Activated naive CD8-positive, alpha-beta T cell treated with anti-CD3 and anti-CD28 coated beads for 36 hours (primary cell): ENCODE measurements at regions not wholly inside any gene's neighbourhood (a gene's known extent, or its start where the extent isn't known, plus 50 kb on each side); places are given as distances from the start of the nearest gene placed in this dataset.
"Not testable (repeated sequence)": the region's sequence is repeated elsewhere in the genome, so short reads cannot be mapped to it uniquely, and the experiment has no call there.

Source experiments
- DNase-seq: peaks from one replicate; pipeline ENCODE4 v3.0.0; 2021
- H3K27ac Mint-ChIP-seq: one replicate; pipeline ENCODE4 v1.8.0; 2022; ENCODE audit warnings: mild to moderate bottlenecking, moderate library complexity, mixed read lengths
- H3K27me3 Mint-ChIP-seq: one replicate; pipeline ENCODE4 v1.8.0; 2022; ENCODE audit warnings: mild to moderate bottlenecking, mixed read lengths
- H3K36me3 Mint-ChIP-seq: one replicate; pipeline ENCODE4 v1.8.0; 2021; ENCODE audit warnings: mild to moderate bottlenecking, mixed read lengths
- H3K4me1 Mint-ChIP-seq: one replicate; pipeline ENCODE4 v1.8.0; 2021; ENCODE audit warnings: mixed read lengths
- H3K4me3 Mint-ChIP-seq: one replicate; pipeline ENCODE4 v1.8.0; 2022; ENCODE audit warnings: mild to moderate bottlenecking, moderate library complexity, mixed read lengths
- H3K9me3 Mint-ChIP-seq: one replicate; pipeline ENCODE4 v1.8.0; 2022; ENCODE audit warnings: mixed read lengths

DNA sequence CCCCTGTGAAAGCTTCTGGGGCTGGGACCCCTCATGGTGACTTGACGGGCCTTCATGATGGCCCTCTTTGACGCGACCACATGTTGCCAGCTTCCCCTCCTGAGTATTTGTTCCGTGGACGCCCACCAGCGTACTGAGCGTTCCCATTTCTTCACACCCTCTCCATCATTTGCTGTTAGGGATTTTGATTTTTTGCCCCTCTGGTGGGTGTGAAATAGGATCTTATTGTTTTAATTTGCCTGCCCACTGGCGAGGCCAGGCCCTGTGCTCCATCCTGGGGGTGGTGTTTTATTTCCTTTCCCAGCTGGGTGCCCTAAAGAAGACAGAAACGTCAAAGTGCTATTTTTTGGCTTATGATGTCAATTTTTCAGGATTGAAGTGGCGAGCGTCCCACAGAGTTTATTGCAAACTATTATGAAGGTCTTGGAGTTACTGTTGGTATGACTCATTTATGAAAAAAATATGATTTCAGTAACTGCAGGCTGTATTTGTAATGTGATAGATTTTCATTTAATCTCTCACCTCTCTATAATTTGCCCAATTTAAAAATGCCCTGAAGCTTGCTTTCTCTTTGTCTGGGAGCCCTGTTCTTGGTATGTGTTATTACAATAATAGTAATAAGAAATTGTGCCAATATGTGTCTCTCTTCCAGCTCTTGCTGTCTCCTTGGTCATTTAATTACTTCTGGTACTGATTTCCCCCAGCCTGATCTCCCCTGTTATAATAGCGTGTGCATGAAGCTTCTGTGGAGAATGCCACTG lies 99.6 kb downstream of the SLC25A47 start:
- Mint-ChIP-seq H3K36me3 (peaks cover 2% of the 10 kb centered on the region), H3K4me1 (peaks cover 17% of the 10 kb centered on the region), H3K27ac (no peak overlapping the region), H3K27me3 (no peaks in the 10 kb centered on the region), H3K9me3 (no peaks in the 10 kb centered on the region), H3K4me3 (no peak overlapping the region)
- DNase-seq, result no peak

DNA sequence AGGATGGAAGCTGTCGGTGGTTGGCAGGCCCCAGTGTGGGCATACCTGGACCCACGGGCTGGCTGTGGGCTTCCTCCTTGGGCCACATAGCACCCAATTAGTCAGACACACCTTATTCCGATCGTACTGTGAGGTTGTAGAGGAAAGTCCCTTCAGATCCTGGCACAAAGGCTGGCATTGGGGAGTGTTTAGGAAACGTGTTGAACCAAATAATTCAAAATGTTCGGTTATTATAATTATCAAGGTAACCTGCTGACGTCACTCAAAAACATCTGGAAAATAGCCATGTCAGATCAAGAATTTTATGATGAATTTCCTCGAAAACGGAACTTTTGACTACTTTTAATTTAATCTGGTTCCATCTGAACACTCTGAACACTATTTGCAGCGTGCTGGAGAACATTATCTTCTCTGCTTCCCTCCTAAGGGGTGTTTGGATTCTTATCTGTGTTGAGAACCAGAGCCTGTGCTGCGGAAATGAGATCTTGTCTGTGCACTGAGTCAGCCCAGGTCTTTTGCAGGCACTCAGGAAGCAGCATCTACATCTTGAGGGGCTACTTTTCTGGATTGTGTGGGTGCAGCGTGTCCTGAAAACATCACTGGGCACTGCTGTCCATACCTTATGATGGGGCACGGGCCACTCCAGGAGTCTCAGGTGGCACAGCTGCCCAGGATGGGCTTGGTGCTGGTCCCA lies 100.3 kb downstream of the SLC25A47 start:
- H3K27ac Mint-ChIP-seq, result no peak overlapping the region
- no peaks in the 10 kb centered on the region for H3K27me3 Mint-ChIP-seq
- no peak overlapping the region for H3K4me3 Mint-ChIP-seq
- H3K4me1 Mint-ChIP-seq, result peaks cover 17% of the 10 kb centered on the region
- peaks cover 2% of the 10 kb centered on the region for H3K36me3 Mint-ChIP-seq
- DNase-seq, result no peak
- no peaks in the 10 kb centered on the region for H3K9me3 Mint-ChIP-seq

DNA sequence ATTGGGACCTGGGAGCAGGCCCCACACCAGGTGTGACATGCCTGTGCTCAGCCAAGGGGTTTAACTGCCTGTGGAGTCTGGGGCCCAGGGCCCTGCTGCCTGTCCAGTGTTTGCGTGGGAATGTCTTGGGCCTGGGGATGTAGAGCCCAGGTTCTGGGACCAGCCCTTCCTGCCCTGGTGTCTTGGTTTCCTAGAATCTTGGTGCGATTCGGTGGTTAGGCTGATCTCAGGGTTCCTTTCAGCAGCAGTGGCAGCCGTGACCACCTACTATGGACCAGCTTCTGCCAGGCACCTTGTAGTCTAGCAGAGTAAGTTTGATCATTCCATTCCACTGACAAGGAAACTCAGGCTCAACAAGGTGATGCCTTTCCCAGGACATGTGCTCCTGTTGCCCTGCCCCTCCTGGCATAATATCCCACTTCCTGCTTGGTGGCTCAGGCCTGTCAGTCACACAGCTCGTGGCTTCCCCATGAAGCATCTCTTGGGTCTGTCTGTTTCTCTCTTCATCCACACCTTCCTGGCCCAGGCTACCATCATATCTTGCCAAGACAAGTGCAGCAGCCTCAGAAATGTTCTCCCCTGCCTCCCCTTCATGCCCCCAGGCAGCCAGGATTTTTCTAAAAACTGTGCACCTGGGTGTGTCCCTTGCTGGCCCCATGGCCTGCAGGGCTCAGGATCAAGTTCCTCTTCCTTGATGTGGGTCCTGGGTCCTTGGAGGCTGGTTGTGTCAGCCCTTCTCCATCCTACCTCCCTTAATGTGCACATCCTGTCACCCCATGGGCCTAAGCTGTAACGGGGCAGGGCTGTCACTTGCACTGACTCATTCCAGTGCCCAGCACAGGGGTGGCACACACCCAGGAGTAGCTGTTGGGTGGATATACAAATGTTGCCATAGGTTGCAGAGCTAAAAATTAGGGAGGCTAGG lies 101.6 kb downstream of the SLC25A47 start:
- no peaks in the 10 kb centered on the region for H3K9me3 Mint-ChIP-seq
- peaks cover 17% of the 10 kb centered on the region for H3K4me1 Mint-ChIP-seq
- no peak overlapping the region for H3K27ac Mint-ChIP-seq
- H3K27me3 Mint-ChIP-seq, result no peaks in the 10 kb centered on the region
- no peak for DNase-seq
- no peak overlapping the region for H3K4me3 Mint-ChIP-seq
- no peaks in the 10 kb centered on the region for H3K36me3 Mint-ChIP-seq

DNA sequence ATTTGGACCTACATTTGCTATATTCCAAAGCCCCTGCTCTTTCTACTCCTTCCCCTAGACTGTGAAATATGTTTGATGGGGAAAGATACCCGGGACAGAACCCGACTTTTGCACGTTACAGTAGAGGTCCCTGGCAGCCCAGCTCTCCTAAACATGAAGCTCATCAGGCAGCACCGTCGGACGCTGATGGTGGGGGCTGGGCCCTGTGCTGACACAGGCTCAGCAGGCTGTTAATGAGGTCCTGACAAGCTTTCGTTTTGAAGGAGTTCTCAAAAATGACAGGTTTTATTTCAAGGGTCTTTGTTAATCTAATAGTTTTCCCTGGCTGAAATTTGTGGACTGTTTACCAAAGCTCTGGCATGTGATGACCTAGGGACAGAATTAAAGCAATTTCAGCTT lies 102.3 kb downstream of the SLC25A47 start:
- Mint-ChIP-seq H3K27me3 (no peaks in the 10 kb centered on the region), H3K4me1 (peaks cover 14% of the 10 kb centered on the region), H3K36me3 (no peaks in the 10 kb centered on the region), H3K4me3 (no peak overlapping the region), H3K27ac (no peak overlapping the region), H3K9me3 (no peaks in the 10 kb centered on the region)
- no peak for DNase-seq

DNA sequence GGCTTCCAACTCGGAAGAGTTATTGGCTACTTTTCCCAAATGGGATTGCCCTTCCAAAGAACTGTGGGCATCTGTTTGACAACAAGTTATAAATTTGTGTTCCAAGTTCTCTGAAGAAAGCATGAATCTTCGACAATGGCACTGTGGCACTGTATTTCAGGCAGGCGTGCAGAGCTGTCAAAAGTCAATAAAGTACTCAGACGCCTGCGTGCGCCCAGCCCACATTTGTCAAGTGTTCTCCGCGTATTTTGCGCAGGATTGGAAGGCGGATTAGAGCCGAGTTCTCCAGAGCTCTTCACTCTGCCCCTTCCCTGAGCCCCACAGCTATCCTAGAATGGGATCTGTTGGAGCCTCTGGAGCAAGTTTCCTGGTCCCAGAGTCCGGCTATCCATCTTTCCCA lies 103.2 kb downstream of the SLC25A47 start:
- H3K36me3 Mint-ChIP-seq, result no peaks in the 10 kb centered on the region
- no peak overlapping the region for H3K27ac Mint-ChIP-seq
- H3K27me3 Mint-ChIP-seq, result no peaks in the 10 kb centered on the region
- peaks cover 12% of the 10 kb centered on the region for H3K4me1 Mint-ChIP-seq
- H3K9me3 Mint-ChIP-seq, result no peaks in the 10 kb centered on the region
- no peak for DNase-seq
- H3K4me3 Mint-ChIP-seq, result no peak overlapping the region

DNA sequence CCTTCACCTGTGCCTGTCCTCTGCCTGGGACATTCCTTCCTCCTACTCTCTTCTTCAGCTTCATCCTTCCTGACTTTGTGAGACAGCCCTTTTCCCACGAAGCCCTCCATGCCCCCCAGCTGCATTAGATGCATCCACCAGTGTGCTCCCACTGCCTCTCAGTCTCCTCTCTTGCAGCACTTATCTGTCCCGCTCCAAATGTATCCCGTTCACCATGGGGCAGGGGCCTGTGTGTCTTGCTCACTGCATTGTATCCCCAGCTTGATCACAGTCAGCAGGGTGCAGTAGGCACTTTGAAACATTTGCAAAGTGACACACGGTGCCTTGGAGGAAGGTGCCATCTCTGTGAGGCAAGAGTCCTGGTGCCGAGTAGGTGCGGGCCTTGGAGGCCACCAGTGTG lies 104.0 kb downstream of the SLC25A47 start:
- H3K4me3 Mint-ChIP-seq, result no peak overlapping the region
- no peaks in the 10 kb centered on the region for H3K27me3 Mint-ChIP-seq
- H3K4me1 Mint-ChIP-seq, result peaks cover 12% of the 10 kb centered on the region
- no peak overlapping the region for H3K27ac Mint-ChIP-seq
- DNase-seq, result no peak
- no peaks in the 10 kb centered on the region for H3K9me3 Mint-ChIP-seq
- H3K36me3 Mint-ChIP-seq, result no peaks in the 10 kb centered on the region

DNA sequence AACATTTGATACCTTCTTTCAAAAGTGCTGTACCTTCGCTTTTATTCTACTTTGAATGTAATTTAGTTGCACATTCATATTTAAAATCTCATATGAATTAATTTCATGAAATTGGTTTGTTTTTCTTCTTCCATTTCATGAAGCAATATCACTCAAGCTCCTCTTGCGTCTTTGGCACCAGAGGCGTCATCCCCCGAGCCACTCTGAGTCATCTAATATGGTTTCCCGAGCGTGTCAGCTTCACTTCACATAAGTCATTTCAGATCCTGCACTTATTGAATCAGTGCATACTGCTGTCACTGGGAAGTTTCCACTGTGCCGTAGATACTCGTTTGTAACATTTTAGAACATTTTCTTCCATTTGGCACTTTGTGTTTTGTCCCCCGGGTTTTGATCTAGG lies 105.6 kb downstream of the SLC25A47 start:
- H3K4me3 Mint-ChIP-seq, result no peak overlapping the region
- no peaks in the 10 kb centered on the region for H3K27me3 Mint-ChIP-seq
- no peaks in the 10 kb centered on the region for H3K9me3 Mint-ChIP-seq
- DNase-seq, result no peak
- no peak overlapping the region for H3K27ac Mint-ChIP-seq
- no peaks in the 10 kb centered on the region for H3K36me3 Mint-ChIP-seq
- peaks cover 8% of the 10 kb centered on the region for H3K4me1 Mint-ChIP-seq

DNA sequence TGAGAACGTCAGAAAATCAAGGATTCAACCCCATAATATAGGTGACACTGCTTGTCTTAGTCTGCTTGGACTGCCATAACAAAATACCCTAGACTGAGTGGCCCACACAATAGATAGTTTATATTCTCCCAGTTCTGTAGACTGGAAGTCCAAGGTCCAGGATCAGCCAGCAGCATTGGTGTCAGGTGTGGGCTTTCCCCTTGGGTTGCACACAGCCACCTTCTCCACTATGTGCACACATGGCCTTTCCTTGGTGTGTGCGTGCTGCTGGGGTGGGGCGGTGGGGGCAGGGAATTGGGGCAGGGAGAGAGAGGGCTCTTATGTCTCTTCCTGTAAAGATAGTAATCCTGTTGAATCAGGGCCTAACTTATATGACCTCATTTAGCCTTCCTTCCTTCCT lies 106.4 kb downstream of the SLC25A47 start:
- H3K36me3 Mint-ChIP-seq, result no peaks in the 10 kb centered on the region
- no peak overlapping the region for H3K4me3 Mint-ChIP-seq
- H3K27me3 Mint-ChIP-seq, result no peaks in the 10 kb centered on the region

DNA sequence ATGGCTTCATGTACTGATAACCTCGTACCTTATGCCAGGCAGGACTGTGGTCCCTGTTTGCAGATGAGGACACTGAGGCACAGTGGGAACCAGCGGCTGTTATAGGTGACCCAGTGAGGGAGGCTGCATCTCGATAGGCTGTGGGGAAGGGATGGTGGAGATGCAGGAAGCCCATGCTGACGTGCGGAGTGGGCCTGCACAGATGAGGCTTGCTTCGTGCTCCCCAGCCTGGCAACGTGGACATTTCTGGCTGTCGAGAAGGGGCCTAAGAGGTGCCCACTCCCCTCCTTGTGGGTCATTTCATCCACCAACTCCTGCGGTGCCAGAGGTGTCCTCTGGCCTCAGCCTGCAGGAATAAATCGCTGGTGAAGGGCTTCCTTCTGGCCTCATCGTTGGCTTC lies 107.4 kb downstream of the SLC25A47 start:
- no peaks in the 10 kb centered on the region for H3K36me3 Mint-ChIP-seq
- no peak overlapping the region for H3K27ac Mint-ChIP-seq
- no peaks in the 10 kb centered on the region for H3K9me3 Mint-ChIP-seq
- DNase-seq, result no peak
- H3K4me1 Mint-ChIP-seq, result no peaks in the 10 kb centered on the region
- no peak overlapping the region for H3K4me3 Mint-ChIP-seq
- no peaks in the 10 kb centered on the region for H3K27me3 Mint-ChIP-seq

More for the DNA sequence above, 106.4 kb downstream of the SLC25A47 start:
- Mint-ChIP-seq H3K9me3 (no peaks in the 10 kb centered on the region), H3K4me1 (peaks cover 8% of the 10 kb centered on the region), H3K27ac (no peak overlapping the region)
- DNase-seq, result no peak

DNA sequence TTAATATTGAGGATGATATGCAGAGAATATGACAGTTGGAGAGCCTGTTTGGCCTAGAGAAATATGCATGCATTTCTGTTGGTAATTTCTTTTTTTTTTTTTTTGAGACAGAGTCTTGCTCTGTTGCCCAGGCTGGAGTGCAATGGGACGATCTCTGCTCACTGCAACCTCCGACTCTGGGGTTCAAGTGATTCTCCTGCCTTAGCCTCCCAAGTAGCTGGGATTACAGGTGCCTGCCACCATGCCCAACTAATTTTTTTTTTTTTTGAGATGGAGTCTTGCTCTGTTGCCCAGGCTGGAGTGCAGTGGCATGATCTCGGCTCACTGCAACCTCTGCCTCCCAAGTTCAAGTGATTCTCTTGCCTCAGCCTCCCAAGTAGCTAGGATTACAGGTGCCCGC lies 108.3 kb downstream of the SLC25A47 start:
- H3K27me3 Mint-ChIP-seq, H3K36me3 Mint-ChIP-seq, H3K27ac Mint-ChIP-seq, H3K9me3 Mint-ChIP-seq, H3K4me1 Mint-ChIP-seq, DNase-seq, H3K4me3 Mint-ChIP-seq: not testable (repeated sequence)

DNA sequence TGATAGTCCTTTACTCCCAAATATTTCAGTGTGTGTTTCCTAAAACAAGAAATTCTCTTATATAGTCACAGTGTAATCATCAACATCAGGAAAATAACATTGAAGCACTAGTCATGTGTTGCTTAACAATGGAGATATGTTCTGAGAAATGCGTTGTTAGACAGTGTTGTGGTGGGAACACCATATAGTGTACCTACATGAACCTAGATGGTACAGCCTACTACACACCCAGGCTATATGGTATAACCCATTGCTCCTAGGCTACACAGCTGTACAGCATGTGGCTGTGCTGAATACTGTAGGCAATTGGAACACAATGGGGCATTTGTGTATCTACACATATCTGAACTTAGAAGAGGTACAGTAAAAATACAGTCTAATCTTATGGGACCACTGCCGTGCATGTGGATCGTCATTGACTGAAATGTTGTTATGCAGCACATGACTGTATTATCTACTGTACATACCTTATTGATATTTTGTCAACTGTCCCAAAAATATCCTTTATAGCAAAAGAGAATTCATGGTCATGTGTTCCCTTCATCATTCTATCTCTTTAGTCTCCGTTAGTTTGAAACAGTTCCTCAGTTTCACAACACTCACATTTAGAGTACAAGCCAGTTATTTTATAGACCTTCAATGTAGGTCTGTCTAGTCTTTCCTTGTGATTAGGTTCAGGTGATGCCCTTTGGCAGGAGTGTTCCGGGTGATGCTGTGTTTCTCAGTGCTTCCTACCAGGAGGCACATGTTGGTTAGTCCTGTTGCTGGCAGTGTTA lies 109.7 kb downstream of the SLC25A47 start:
- no peak overlapping the region for H3K4me3 Mint-ChIP-seq
- no peaks in the 10 kb centered on the region for H3K36me3 Mint-ChIP-seq
- H3K27me3 Mint-ChIP-seq, result no peaks in the 10 kb centered on the region
- H3K27ac Mint-ChIP-seq, result no peak overlapping the region
- H3K4me1 Mint-ChIP-seq, result peaks cover 9% of the 10 kb centered on the region
- DNase-seq, result no peak
- H3K9me3 Mint-ChIP-seq, result no peaks in the 10 kb centered on the region

DNA sequence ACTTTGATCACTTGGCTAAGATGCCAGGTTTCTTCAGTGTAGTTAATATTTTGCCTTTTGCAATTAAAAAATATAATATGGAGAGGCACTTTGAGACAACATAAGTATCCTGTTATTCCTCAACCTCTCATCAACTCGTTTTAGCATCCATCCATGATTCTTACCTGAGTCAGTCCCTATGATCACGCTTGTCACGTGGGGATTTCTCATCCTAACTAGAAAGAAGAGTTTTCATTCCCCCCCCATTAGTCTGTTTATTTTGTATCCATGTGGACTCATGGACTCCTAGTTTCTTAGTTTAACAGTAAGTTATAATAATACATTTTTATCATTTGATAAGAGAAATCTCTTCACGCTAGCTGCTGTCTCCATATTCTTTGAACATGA lies 110.3 kb downstream of the SLC25A47 start:
- Mint-ChIP-seq H3K9me3 (no peaks in the 10 kb centered on the region), H3K36me3 (no peaks in the 10 kb centered on the region), H3K27ac (no peak overlapping the region), H3K4me3 (no peak overlapping the region), H3K4me1 (peaks cover 12% of the 10 kb centered on the region), H3K27me3 (no peaks in the 10 kb centered on the region)
- DNase-seq, result no peak

DNA sequence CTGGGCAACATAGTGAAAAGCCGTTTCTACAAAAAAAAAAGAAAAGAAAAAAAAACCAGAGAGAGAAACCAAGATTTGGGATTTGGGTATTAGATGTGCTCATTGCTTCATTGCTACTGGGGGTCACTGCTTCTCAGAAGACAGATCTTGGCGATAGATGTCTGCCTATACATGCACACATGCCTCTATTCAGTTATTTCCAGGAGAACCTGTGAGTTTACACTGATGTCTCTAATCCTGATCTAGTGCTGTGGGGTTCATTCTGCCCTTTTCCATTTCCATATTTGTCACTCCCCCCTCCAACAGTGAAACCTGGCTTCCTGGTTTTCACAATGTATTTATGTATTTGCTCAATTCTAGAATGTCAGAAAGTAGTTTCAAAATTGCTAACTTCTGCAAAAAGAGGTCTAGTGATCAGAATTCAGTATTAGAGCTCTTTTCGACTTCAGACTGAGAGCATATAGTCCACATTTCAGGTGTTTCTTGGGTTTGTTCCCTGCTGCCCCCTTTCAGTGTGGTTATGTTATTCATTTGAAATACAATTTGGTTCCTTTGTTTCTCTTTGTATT lies 111.0 kb downstream of the SLC25A47 start:
- H3K9me3 Mint-ChIP-seq, result no peaks in the 10 kb centered on the region
- DNase-seq, result no peak
- H3K4me1 Mint-ChIP-seq, result peaks cover 13% of the 10 kb centered on the region
- no peak overlapping the region for H3K27ac Mint-ChIP-seq
- H3K4me3 Mint-ChIP-seq, result no peak overlapping the region
- H3K36me3 Mint-ChIP-seq, result no peaks in the 10 kb centered on the region
- no peaks in the 10 kb centered on the region for H3K27me3 Mint-ChIP-seq

DNA sequence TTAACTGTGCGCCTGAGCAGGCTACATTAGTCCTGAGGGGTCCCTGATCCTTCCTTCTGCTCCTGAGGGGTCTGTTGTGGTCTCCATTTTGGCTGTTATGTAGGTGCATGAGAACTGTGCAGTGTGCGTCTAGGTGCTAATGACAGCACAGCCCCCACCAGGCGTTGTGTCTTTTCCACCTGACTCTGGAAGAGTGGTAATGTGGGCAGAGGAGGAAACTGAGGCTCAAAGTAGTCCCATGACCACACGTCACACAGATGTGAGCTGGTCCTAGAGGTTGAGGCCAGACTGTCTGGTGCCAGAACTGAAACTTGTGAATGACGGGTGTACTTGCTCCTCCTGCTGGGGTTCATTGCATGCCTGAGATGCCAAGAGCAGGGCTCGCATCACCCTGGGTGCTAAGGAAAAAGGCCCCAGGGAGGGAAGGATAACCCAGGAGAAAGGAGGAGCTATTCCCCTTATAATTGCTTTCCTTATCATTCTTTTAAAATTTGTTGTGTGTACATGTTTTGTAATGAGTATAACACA lies 111.8 kb downstream of the SLC25A47 start:
- Mint-ChIP-seq H3K9me3 (no peaks in the 10 kb centered on the region), H3K27ac (no peak overlapping the region), H3K4me3 (no peak overlapping the region), H3K27me3 (no peaks in the 10 kb centered on the region), H3K36me3 (no peaks in the 10 kb centered on the region), H3K4me1 (peaks cover 22% of the 10 kb centered on the region)
- no peak for DNase-seq
